ENCODE measurements at regions not wholly inside any gene's neighbourhood (a gene's known extent, or its start where the extent isn't known, plus 50 kb on each side); places are given as distances from the start of the nearest gene placed in this dataset.

GRCh38 chr1:222370081-222370912 is 177.6 kb downstream of the HHIPL2 start:
- peak; percentile 45 to 62 for DNase-seq (ENCODE audit: low read depth in 2 of 2)

DNA sequence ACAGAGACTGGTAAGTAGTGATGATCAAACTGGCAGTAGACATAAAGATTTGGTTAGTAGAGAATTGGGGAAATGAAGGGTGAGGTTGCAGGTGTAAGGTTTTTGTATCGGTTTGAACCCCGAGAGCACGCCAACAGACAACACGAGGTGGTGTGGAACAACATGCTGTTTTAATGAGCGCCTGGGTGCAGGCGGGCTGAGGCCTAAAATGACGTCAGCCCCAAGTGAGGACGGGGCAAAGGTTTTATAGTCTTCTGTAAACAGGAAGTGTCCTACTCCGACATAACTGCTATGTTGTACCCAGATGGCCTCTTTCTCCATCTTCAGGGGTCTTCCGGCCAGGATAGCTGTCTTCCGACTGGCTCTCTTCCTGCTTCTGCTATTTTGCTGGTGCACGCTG is 178.8 kb downstream of the HHIPL2 start:
- no peak for DNase-seq (ENCODE audit: low read depth in 2 of 2)

DNA sequence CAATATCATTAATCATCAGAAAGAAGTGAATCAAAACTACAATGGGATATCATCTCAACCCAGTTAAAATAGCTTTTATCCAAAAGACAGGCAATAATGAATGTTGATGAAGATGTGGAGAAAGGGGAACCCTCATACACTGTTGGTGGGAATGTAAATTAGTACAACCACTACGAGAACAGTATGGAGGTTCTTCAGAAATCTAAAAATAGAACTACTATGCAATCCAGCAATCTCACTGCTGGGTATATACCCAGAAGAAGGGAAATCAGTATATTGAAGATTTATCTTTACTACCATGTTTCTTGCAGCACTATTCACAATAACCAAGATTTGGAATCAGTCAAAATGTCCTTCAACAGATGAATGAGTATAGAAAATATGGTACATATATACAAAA is 189.8 kb downstream of the HHIPL2 start:
- no peak for DNase-seq (ENCODE audit: low read depth in 2 of 2)

DNA sequence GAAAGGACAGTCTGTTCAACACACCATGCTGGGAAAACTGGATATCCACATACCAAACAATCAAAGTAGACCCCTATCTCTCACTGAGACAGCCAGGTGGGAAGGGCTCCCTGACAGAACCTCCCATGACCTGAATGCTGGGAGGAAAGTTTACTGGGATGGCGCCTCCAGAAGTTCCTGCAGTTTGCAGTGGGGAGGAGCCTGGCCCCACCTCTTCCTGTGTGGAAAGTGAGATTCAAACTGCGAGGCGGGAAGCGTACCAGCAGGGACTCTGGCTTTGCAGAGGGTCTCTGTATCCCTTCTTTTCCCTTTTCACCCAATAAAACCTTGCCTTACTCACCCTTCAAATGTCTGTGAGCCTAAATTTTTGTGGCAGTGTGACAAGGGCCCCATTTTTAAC is 190.7 kb downstream of the HHIPL2 start:
- DNase-seq (ENCODE audit: low read depth in 2 of 2), result no peak

- no peak for DNase-seq (ENCODE audit: low read depth in 2 of 2)
Measured at GRCh38 chr1:222347627-222348026, 200.3 kb downstream of the HHIPL2 start.

- DNase-seq (ENCODE audit: low read depth in 2 of 2), result no peak
Measured at GRCh38 chr1:222346955-222347354, 200.9 kb downstream of the HHIPL2 start.

- DNase-seq (ENCODE audit: low read depth in 2 of 2), result no peak
Measured at GRCh38 chr1:222339376-222339947, 208.4 kb downstream of the HHIPL2 start.

DNA sequence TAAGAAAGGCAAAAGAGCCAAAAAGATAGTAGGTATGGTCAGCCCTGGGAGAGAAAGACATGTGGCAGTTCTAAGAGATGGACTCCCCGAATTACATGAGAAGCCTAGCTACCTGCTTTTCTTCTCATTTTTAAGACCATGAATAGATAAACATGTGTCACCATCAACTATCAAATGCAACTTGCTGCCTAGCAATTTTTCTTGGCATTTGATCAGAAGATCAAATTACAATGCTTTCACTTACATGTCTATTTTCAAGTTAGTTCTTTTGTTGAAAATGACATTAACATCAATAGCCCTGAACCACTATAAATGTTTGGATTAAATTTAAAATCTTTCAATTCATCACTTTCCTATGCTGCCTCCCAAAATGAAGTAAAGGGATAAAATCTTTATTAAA is 212.3 kb downstream of the HHIPL2 start:
- DNase-seq (ENCODE audit: low read depth in 2 of 2), result no peak

DNA sequence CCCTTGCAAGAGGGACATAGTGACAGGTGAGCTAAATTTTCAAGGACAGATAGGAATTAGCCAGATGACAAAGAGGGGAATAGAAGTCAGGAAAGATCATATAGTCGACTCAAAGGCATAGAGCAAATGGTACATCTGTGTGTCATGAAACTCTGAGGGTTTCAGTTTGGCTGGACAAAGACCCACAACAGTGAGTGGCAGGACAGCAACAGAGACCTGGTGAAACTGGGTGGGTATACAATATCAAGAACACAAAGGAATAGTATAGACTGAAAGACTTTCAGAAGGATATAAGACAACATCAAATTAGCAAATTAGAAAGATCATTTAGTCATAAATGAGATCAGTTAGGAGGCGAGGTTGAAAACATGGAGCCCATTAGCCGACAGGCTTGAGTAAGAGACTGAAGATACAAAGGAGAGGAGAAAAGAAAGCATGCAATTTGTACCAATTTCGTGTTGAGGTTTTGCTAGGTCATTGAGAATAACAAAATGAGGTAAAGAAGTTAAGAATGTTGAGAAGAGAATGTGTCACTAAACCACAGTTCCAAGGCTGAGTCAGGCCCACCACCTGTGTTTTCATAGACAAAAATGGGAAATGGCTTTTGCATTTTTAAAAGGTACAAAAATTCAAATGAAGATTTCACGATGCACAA is 213.8 kb downstream of the HHIPL2 start:
- DNase-seq (ENCODE audit: low read depth in 2 of 2), result no peak

- DNase-seq (ENCODE audit: low read depth in 2 of 2), result no peak
Measured at GRCh38 chr1:222331765-222332164, 216.1 kb downstream of the HHIPL2 start.

- DNase-seq (ENCODE audit: low read depth in 2 of 2), result peak; percentile 41 to 52
Measured at GRCh38 chr1:222331340-222331739, 216.6 kb downstream of the HHIPL2 start.

GRCh38 chr1:222329493-222330045 is 218.3 kb downstream of the HHIPL2 start:
- no peak for DNase-seq (ENCODE audit: low read depth in 2 of 2)

DNA sequence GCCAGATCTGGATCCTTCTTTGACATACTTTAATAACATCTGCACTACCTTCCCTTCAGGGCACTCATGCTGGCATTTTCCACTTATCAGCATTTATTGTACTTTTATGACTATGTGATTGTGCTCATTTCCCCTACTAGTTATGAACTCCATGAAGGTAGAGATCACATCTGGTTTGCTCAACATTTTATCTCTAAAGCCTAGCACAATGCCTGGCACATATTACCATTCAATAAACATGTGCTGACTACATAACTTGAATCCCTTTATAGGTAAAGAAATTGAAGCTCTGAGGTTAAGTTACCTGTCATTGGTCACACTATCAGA is 221.2 kb downstream of the HHIPL2 start:
- DNase-seq (ENCODE audit: low read depth in 2 of 2), result no peak

- no peak for DNase-seq (ENCODE audit: low read depth in 2 of 2)
Measured at GRCh38 chr1:222326006-222326709, 221.7 kb downstream of the HHIPL2 start.

DNA sequence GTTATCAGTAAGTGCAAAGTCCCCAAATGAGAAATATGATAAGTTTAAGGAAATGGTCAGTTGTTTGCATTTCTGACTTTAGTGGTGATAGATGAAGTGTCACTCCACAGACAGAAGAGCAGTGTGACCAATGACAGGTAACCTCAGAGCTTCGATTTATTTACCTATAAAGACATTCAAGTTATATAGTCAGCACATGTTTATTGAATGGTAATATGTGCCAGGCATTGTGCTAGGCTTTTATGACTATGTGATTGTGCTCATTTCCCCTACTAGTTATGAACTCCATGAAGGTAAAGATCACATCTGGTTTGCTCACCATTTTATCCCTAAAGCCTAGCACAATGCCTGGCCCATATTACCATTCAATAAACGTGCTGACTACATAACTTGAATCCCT is 222.4 kb downstream of the HHIPL2 start:
- no peak for DNase-seq (ENCODE audit: low read depth in 2 of 2)

GRCh38 chr1:222314839-222315238 is 233.1 kb downstream of the HHIPL2 start:
- no peak for DNase-seq (ENCODE audit: low read depth in 2 of 2)

GRCh38 chr1:222310836-222311235 is 237.1 kb downstream of the HHIPL2 start:
- DNase-seq (ENCODE audit: low read depth in 2 of 2), result no peak

DNA sequence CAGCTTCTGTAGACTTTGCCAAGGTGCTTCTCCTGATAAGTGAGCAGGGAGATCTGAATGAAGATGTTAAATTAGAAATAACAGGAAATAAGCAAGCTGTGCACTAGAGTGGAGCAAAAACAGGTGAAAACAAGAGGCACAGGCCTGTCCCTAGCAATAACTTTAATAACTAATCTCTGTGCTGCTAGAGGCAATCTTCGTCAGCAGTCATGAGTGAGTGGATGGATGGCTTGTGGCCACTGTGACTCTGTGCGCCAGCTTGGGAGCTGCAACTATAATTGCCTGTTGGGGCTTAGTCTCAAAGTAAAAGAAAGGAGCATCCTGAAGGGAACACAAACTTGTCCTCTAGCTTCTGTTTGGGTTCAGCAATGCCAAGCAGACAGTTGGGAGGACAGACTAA is 240.3 kb downstream of the HHIPL2 start:
- no peak for DNase-seq (ENCODE audit: low read depth in 2 of 2)

- no peak for DNase-seq (ENCODE audit: low read depth in 2 of 2)
Measured at GRCh38 chr1:222306512-222306911, 241.4 kb downstream of the HHIPL2 start.

DNA sequence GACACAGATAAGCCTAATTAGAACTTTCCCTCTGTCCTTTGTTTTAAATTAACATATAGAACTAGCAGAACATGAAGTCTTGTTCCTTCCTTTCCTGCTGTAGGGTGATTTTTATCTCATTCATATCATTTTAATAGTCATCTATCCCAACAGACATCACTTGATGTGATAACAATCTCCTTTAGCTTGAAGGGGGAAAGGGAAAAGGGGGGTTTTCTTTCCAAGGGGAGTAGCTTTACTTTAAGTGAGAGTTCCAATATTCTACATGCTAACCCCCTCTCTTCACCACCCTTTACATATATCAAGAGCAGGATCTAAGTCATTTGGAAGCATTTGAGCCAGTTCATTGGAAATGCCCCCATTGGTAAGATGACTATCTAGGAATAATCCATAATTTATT is 241.9 kb downstream of the HHIPL2 start:
- no peak for DNase-seq (ENCODE audit: low read depth in 2 of 2)

DNA sequence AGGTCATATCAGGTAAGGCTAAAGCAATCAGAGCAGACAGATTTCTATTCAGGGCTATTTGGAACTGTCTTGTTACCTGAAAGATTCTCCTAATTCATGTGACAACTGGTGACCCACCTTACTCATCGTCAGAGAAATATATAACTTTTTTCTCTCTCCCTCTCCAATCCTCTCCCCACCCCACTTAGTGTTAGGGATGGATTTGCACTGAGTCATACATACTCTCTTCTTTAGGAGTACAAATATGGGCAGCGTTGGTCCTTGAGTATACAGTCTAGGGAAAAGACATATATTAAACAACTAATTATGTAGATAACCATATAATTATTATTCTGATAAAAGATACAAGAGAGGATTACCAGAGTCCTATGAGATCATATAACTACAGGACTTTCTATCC is 246.3 kb downstream of the HHIPL2 start:
- no peak for DNase-seq (ENCODE audit: low read depth in 2 of 2)

GRCh38 chr1:222299524-222299923 is 248.4 kb downstream of the HHIPL2 start:
- no peak for DNase-seq (ENCODE audit: low read depth in 2 of 2)

All from fibroblast of skin of left quadriceps (primary cell).